Hematopoietic multipotent progenitor cell treated with erythropoietin and hydrocortisone succinate and interleukin-3 and kit ligand, for 4 days (in vitro differentiated cells): ENCODE measurements at regions not wholly inside any gene's neighbourhood (a gene's known extent, or its start where the extent isn't known, plus 50 kb on each side); places are given as distances from the start of the nearest gene placed in this dataset.
"Not testable (repeated sequence)": the region's sequence is repeated elsewhere in the genome, so short reads cannot be mapped to it uniquely, and the experiment has no call there.

Source experiments
- DNase-seq: peaks from one replicate; pipeline ENCODE4 v3.0.0-alpha.2; 2015

DNA sequence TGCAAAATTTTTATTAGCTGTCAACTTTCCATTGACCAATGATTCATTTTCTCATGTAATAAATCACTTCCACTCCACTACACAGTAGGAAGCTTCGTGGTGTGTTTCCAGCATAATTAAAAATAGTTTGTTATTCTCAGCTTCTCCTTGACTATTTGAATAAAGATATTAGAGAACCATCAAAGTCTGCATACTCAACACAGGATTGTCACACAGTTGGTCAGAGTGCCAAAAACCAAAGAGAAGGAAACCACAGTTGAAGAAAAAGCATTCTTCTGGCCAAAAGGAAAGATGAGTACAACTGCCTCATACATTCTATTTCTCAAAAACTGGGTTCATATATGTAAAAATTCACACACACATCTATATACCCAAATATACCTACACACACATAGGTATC is 455.1 kb upstream of the HSF2 start:
- DNase-seq: no peak

DNA sequence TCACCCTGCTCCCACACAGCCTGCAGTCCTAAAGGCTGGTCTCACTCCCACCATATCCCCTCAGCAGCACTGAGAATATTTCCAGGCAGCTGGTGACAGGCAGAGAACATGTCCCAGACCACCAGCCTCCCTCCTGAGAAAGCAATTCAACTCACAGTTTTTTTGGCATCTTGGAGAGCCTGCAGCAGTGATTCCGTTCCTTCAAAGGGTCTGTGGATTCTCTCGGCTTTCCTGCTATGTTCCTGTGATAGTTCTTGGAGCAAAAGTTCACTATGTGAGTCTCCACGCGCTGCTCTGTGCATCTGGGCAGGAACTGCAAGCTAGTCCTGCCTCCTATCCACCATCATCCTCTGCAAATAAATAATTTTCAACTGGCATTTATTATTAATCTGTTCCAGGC is 448.3 kb upstream of the HSF2 start:
- DNase-seq: no peak

DNA sequence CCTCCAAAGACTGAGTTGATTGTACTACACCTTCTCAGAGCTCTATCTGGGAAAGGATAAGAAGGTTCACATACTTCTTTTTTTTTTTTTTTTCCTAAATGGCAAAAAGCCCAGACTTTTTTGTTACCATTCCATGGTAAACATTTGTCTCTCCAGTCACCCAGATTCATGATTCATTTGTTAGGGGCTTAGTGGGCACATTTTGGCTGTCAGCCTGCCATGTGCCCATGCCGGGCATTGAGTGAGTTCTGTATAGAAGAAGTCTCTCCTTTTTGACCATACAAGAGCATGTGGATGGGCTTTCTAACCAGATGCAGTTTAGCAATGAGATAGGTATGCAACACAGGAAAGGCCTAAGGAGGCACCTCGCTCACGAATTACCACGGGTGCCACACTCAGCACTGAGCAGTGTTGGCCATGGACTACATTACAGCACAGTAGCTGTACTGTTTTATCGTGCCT is 447.5 kb upstream of the HSF2 start:
- DNase-seq: no peak

DNA sequence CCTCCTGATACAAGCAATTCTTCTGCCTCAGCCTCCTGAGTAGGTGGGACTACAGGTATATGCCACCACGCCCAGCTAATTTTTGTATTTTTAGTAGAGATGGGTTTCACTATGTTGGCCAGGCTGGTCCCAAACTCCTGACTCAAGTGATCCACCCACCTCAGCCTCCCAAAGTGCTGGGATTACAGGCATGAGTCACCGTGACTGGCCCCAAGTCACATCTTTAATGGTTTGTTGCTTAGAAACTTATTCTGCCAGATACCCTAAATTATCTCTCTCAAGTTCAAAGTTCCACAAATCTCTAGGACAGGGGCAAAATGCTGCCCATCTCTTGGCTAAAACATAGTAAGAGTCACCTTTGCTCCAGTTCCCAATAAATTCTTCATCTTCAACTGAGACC is 444.1 kb upstream of the HSF2 start:
- not testable (repeated sequence) for DNase-seq

DNA sequence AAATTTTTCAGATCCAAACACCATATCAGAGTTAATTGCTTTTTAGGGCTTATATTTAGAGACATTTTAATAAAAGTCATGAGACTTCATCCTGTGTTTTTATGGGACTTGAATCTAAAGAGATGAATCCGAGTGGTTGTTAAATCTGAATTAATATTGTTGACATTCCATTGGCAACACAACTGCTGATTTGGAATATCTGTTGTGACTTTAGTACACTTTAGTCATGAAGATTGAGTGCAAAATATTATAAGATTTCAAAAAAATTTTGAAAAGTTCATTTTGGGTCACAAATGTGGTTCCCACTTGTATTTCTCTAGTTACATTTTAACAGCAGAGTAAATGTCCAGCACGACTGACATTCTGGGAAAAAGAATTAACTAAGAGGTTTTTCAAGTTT is 442.7 kb upstream of the HSF2 start:
- no peak for DNase-seq

DNA sequence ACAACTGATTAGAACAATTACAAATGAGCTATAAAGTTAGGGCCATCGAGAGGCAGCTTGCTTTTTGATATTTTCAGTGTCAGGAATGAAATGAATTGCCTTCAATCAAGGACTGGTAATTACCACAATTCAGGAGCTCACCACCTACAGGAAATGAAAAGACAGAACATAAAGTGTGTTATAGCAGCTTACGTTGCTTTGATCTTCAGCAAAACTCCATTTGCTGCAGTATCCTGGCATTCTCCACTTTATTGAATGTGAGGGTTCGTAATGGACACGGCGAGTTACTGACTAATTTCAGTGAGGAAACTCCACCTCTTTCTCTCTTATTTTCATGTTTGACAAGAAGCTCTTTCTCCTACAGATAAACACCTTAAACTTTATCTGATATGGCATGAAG is 440.0 kb upstream of the HSF2 start:
- no peak for DNase-seq

DNA sequence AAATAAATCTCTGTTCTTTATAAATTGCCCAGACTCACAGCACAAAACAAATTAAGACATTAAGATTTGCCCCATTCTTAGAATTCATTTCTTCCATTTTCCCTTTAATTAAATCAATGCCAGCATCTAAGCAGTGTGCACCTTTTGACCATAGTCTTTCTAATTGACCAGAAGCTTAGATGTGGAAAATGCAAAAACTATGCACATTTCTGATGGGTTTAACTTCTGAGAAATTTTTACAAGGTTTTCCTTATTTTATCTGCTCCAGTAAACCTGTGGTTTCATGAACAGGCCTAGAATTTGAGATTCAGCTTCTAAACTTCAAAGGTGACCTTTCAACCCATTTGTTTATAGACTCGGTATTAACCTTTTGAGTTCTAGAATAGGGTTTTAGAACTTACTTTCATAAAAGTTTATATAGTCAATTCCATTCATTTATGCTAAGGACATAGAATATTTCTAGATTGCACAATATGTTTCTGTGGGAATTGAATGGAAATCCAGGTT is 437.8 kb upstream of the HSF2 start:
- DNase-seq: no peak

DNA sequence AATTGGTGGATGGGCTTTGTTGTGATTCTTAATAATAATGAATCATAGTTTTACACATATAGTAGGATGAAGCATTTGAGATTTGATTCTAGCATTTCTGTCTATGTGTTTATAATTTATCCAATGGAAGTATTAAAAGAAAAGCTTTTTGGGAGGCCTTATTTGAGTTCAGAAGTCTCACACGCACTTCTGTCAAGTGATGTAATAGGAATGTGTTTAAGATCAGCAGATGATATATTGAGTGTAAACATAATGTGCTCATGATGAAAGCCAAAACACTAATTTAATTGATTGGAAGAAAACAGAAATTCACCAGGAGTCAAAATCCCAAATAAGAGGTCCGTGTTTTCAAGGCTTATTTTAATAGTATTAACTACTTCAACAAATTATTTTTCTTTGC is 435.6 kb upstream of the HSF2 start:
- no peak for DNase-seq

DNA sequence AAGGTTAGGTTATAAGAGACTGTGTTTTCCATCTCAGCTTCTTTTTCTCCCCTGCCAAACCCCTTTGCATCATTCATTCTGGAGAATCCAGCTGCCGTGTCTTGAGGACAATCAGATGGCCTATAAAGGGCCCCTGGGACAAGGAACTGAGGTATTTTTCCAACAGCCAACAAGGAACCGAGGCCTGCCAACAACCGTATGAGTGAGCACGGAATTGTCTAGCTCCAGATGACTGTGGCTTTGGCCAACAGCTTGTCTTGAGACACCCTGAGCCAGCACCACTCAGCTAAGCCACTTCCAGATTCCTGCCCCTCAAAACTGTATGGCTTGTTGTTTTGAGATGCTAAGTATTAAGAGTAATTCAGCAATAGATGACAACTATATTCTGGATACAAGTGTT is 433.7 kb upstream of the HSF2 start:
- DNase-seq: no peak

DNA sequence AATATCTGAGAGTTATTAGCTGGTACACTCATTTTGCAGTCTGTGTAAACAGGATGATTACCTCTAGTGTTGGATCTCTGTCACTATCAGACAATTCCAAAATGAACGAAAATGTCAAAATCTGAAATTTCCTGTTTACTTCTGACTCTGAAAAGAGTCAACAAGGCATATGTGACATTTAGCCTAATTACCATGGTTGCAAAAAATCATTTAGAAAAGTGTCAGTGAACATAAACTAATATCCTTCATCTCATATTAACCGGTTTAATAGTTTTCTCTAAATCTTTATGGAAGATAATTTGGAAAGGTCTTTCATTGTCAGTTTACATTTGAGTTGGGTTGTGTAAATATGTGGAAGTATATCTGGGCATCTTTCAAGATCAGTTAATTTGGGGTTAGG is 431.8 kb upstream of the HSF2 start:
- no peak for DNase-seq

DNA sequence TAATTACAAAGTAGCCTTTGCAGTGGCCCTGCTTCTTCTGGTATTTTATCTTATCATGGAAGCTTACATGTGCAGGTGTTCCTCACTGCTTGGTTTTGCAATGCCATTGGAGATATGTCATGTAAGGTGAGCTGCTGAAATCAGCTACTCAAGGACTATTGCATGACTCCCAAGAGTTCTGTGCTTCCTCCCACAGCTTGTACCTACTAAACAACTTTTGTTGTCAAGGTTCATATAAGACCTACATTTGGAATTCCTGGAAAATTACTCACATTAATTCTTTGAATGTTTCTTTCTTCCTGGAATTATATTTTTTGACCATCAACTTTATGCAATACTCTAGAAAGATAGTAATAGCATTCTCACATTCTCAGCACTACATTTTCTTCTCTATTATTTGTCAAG is 427.5 kb upstream of the HSF2 start:
- no peak for DNase-seq

DNA sequence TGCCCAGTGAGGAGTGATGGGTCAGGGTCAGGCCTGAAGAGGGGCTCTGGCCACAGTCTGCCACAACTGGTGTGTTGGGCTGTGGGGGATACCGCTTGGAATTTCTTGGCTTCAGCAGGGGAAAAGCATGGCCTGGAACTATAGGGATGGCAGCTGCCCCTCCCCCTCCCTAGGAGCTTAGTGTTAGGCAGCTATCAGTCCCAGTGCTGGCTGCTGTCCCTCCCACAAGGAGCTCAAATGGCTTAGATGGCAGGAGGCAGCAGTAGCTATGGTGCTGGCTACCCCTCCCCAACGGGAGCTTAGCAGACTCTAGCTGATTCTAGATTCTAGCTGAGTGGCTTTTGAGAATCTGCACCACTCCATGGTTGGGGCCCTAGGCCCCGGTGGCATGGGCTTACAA is 414.5 kb upstream of the HSF2 start:
- no peak for DNase-seq

DNA sequence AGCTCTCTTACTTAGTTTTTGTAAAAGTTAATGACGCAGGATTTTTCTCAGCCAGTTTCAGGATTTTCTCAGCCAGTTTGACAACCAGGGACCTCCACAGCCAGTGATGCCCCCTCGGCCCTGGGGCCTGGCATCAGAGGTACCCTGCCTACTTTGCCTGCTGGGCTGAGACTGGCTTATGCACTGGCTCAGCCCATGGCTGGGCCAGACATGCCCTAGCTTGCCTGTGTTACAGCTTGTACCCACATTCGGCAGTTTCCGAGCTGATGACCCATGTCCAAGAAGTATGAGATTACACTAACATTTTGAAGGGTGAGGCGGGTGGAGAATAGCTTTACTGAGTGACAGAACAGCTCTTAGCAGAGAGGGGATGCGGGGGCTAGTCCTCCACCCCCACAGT is 406.1 kb upstream of the HSF2 start:
- no peak for DNase-seq

DNA sequence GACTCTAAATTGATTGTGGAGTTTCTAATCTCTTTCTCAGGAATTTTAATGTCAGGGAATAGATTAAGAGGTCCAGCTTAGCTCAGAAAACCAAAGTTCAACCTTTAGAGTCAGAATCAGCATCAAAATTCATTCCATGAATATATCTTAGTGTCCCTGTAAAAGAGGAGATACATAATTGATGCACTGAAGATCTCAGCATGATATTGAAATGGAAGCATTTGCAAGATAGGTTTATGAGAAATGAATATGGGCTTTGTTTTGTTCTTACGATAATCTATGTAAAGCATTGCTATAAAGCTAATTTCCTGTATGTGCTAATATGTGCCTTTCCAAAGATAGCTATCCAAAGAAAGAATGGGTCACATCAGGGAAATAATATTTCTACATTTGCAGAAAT is 404.5 kb upstream of the HSF2 start:
- DNase-seq: no peak

DNA sequence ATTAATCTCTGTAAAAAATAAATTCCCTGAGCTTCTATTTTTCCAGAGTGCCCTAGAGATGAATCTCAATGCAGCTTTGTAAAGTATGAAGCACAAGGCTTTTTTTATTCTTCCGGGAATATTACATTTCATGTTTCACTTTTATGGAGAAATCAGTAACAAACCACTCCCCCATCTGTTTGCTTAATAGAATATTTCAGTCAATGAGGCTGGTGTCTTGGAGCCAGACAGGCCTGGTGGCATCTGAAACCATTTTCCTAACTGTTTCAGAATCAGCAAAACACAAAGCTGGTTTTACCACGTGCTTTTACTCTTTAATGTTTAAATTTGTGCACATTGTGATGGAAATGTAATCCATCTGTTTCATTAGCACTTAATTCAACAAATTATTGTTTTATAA is 400.8 kb upstream of the HSF2 start:
- DNase-seq: no peak

DNA sequence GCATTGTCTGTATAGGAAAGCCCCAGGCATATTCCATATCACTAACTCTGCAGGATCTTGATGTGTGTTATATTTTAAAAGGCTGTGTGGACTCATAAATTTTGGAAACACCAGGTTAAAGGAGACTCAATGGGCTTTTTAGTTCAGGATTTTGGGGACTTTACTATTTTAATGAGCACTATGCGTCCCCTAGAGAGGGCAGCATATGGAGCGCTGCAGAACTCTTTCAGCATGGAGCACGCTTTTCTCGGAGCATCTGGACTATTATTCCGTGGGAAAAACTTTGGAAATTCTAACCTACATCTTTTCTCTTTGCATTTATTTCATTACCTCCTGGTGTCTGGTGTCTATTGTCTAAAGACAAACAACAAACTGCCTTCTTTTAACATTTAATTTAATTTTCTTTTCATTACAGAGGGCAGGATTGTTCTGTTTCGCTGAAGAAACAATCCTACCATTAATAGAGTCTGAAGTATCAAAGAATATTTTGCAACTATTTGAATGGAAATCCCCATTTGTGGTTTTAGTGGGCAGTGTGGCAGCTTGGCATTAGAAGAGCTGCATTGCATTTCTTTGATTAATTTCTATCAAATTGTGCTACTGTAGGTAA is 399.9 kb upstream of the HSF2 start:
- DNase-seq: no peak

DNA sequence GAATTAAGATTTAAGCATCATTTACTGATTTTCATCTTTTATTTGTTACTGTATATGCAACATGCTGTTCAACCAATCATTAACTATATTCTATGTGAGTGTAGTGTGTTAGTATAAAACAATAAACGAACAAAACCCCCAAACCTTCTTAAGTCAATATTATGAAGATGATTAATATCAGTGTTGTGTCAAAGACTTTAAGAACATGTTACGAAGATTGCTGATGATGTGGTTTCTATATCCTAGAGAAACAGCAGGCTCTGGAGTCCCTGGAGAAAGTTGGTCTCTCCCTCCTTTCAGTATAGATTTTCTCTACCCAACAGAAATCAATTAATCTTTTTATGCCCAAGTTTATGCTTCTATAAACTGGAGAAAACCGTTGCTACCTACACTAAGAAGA is 393.8 kb upstream of the HSF2 start:
- no peak for DNase-seq

DNA sequence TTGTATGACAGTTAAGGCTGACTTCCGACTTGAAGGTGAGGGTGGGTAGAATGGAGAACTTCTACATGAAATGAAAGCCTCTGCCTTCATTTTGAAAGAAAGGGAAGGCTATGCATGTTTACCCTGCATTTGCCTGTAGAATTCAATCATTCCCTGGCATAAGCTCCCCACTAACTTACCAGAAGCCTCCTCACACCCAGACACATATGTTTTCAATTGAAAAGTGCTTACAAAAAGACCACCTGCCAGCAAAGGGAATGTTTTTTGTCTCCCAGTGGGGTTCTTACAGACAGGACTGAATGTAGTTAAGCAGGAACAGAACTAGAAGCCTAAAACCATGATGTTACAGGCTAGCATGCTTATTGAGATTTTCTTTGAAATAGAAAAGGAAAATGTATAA is 392.1 kb upstream of the HSF2 start:
- DNase-seq: no peak

DNA sequence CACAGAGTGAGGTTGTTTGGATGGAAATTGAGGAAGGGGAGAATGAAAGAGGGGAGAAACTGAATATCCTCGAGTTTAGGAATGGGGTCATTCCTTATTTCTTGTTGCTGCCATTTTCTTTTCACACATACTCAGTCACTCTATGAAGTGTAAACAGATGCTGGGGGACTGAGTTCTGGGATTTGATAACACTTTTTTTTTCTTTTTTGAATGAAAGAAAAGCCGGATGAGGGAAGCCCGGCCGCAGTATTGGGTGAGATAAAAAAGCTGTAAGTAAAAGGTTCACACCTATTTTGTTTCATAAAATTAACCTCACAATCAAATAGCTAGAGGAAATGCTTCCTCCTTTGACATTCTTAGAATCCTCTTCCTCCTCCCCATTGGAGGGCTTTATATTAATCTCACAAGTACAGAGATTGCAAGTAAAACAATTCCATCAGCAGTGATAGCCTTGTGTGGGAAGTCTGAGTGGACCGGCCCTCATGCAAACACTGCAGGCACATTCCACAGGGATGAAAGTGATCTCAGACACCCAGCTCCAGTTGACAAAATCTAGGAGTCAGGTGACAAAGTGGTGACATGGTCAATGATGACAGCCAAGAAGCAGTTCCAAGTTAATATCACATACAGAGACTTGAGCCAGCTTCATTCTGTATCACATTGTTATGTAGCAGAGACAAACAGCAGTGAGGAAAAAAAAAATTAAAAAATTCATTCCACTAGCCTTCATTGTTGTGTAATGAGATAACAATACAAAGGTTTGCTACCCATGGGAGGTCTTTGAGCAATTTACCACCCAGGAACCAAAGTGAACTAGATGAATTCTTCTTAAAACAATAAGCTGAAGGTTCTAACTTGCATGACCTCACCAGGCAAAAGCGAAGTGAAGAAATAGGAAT is 391.1 kb upstream of the HSF2 start:
- DNase-seq: no peak

DNA sequence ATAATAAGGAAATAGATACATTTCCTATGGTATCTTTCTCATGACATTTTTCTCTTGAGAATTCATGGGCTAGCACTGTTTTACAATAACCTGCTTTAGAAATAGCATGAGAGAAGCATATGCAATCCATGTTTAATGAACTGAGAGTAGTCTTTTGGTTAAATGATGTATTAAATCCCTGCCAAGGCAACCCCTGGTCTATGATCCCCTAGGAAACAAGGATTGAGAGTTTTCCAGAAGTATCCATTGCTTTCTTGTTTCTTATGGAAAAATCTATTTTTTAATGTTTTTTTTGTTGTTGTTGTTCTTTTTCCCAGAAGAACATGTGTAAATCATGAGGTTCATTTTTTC is 390.5 kb upstream of the HSF2 start:
- DNase-seq: no peak

DNA sequence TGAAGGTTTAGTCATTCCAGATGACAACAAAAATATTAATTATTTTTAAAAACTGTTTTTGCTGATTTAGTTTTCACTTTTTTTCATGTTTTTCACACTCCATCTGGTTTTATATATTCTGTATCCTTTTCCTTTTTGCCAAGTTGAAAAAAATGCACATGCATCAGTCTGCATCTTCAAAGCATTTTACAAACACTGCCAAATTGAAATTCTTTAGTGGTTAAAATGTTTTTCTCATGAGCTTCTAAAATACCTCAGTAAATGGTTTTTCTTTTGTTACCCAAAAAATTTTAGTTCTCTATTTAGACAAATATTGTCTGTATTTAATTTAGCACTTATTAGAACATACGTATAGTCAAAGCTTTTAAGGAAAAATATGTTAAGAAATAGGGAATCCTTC is 386.9 kb upstream of the HSF2 start:
- DNase-seq: no peak

DNA sequence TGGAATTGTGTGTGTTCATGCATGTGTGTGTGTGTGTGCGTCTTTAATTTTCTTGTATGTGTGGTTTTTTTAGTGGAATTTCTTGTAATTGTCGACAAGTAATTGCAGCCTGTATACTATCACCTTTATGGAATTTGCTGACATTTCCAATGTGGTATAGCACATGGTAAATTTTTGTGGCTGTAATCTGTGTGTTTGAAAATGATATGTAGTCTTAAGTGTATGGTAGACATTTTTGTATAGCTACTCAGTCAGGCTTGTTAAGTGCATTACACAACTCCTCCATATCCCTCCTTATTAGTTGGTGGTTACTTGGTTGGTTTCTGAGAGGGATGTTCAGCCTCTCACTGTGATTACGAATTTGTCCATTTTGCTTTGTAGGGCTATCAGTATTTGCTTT is 384.5 kb upstream of the HSF2 start:
- no peak for DNase-seq

DNA sequence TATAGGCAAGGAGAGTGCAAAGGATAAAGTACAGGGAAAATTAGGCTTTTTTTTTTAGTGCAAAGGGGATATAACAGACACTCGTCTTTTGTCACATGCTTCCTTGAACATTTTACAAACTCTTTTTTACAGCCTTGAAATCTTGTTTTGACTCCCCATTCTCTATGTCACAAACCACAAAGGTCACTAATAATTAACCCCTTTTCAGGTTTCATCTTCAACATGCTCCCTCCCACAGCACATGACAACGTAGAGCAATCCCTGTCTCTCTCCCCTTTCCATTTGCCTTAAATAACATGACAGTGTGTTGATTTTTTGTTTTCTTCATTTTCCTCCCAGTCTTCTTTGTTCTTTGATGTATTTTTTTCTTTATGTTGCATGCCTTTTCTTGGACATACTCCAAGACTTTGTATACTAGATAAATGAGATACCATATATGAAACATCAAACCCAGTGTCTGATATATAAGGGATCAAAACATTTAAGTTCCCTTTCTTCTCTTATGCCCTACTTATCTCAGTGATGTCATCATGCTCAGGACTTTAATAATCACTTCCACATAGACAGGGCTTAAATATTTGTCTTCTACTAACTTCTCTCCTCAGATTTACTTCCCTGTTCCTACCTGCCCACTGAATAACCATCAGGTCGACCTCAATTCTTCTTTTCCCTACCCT is 378.7 kb upstream of the HSF2 start:
- DNase-seq: no peak

DNA sequence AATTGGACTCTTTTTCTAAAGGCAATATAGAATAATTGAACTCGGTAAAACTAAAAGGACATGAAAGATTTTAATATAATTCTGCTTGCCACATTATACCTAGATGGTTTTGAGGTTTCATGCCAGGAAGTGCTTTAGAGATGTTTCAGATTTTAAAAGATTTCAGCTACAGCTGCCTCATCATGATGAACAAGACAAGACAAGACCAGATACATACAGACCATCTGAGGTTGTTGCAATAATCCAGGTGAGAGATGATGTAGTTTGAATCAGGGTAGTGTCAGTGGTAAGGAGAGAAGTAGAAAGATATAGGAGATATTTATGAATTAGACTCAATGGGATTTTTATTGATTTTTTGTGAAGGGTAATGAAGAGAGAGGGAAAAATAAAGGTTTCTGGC is 374.3 kb upstream of the HSF2 start:
- DNase-seq: no peak
